HCT116 (cell line): ENCODE measurements at regions not wholly inside any gene's neighbourhood (a gene's known extent, or its start where the extent isn't known, plus 50 kb on each side); places are given as distances from the start of the nearest gene placed in this dataset.

Experiments used
- ATF3 ChIP-seq: IDR thresholded peaks from 2 replicates; pipeline ENCODE4 v1.6.1; 2012
- CTCF ChIP-seq, 3 experiments: fragments of 200-600 bp in 1 of 3; sonication (generic) in 1 of 3; IDR thresholded peaks in 2 of 3; conservative IDR thresholded peaks in 1 of 3; 2 replicates each; pipeline ENCODE4 v1.5.1; 2012 to 2017; ENCODE audit warnings: low read depth in 2 of 3, low read length in 2 of 3, antibody characterized with exemption in 1 of 3, borderline replicate concordance in 1 of 3, control low read depth in 1 of 3, mild to moderate bottlenecking in 1 of 3, mixed read lengths in 1 of 3, mixed run types in 1 of 3, moderate library complexity in 1 of 3; ENCODE audit not compliant: insufficient read depth in 1 of 3
- EZH2 ChIP-seq: fragments of 200-600 bp; sonication (generic); IDR thresholded peaks from 2 replicates; pipeline ENCODE4 v1.6.1; 2017; ENCODE audit warnings: antibody characterized with exemption, mixed run types
- POLR2A ChIP-seq: IDR thresholded peaks from 2 replicates; pipeline ENCODE4 v1.7.0; 2011; ENCODE audit warnings: borderline replicate concordance; ENCODE audit not compliant: insufficient read depth, insufficient read length; ENCODE audit errors: extremely low read depth
- POLR2AphosphoS5 ChIP-seq: IDR thresholded peaks from 2 replicates; pipeline ENCODE4 v1.6.1; 2011; ENCODE audit warnings: mild to moderate bottlenecking, low read depth, low read length, moderate library complexity
- SIN3A ChIP-seq: IDR thresholded peaks from 2 replicates; pipeline ENCODE4 v1.6.1; 2012; ENCODE audit warnings: low read depth
- YY1 ChIP-seq: IDR thresholded peaks from 2 replicates; pipeline ENCODE4 v1.6.1; 2011; ENCODE audit warnings: low read length, low read depth, moderate library complexity, mild to moderate bottlenecking; ENCODE audit not compliant: insufficient replicate concordance; ENCODE audit errors: extremely low read depth

DNA sequence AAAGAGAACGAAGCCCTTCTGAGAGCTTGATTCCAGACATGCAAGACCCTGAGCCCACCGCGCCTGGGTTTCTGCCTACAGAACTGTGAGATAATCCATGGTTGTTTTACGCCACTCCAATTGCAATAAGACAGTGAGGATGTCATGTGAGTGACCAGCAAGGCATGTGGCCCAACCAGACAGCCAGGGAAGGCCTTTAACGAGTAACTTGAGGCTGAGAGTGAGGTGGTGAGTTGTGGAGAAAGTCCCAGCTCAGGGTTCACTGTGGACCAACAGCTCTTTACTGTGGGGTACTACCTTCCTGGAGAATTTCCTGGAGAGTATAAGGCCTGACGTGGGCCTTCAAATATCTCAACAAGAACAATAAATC is 153.9 kb downstream of the ETS2 start:
- TF ChIP-seq POLR2A = no peak
- no peak for TF ChIP-seq ATF3
- no peak for TF ChIP-seq SIN3A
- TF ChIP-seq EZH2 = no peak
- TF ChIP-seq YY1 = no peak
- no peak for TF ChIP-seq CTCF (IDR thresholded peaks at IDR 0.05 in 2 of 3, conservative IDR thresholded peaks at IDR 0.05 in 1 of 3; ENCODE audit: borderline replicate concordance in 1 of 3, insufficient read depth in 1 of 3, low read depth in 2 of 3, low read length in 2 of 3)
- no peak for TF ChIP-seq POLR2AphosphoS5
